ENCODE measurements at regions not wholly inside any gene's neighbourhood (a gene's known extent, or its start where the extent isn't known, plus 50 kb on each side); places are given as distances from the start of the nearest gene placed in this dataset.

GRCh38 chr4:141410839-141411238 lies 190.1 kb downstream of the ZNF330 start:
- Histone ChIP-seq H3K4me3 (no peak overlapping the region), H3K36me3 (replicated peaks in 1 of 2; ENCODE audit: insufficient read depth in 1 of 2, low read depth in 2 of 2) (no peaks in the 10 kb centered on the region), H3K27ac (no peak overlapping the region), H3K9me3 (no peaks in the 10 kb centered on the region), H3K27me3 (no peaks in the 10 kb centered on the region), H3K4me1 (no peaks in the 10 kb centered on the region)
- 77 to 80% methylated on average over 4 of the region's 4 CpGs for WGBS, 2 donors
- intact Hi-C loops (cut with DNase I) = no loop called here
- TF ChIP-seq, protein P1, sequence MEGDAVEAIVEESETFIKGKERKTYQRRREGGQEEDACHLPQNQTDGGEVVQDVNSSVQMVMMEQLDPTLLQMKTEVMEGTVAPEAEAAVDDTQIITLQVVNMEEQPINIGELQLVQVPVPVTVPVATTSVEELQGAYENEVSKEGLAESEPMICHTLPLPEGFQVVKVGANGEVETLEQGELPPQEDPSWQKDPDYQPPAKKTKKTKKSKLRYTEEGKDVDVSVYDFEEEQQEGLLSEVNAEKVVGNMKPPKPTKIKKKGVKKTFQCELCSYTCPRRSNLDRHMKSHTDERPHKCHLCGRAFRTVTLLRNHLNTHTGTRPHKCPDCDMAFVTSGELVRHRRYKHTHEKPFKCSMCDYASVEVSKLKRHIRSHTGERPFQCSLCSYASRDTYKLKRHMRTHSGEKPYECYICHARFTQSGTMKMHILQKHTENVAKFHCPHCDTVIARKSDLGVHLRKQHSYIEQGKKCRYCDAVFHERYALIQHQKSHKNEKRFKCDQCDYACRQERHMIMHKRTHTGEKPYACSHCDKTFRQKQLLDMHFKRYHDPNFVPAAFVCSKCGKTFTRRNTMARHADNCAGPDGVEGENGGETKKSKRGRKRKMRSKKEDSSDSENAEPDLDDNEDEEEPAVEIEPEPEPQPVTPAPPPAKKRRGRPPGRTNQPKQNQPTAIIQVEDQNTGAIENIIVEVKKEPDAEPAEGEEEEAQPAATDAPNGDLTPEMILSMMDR (IDR thresholded peaks at IDR 0.05) = no peak
- TF ChIP-seq POLR2A (IDR thresholded peaks at IDR 0.05) = no peak
- ATAC-seq (no peak), DNase-seq (no peak)

GRCh38 chr4:141411936-141412335 lies 191.2 kb downstream of the ZNF330 start:
- no peak overlapping the region for H3K27ac ChIP-seq
- intact Hi-C loops (cut with DNase I) = no loop called here
- H3K9me3 ChIP-seq = no peaks in the 10 kb centered on the region
- no peak for ATAC-seq
- DNase-seq = no peak
- TF ChIP-seq, protein P1 (IDR thresholded peaks at IDR 0.05) = no peak
- TF ChIP-seq POLR2A (IDR thresholded peaks at IDR 0.05) = no peak
- H3K4me1 ChIP-seq = no peaks in the 10 kb centered on the region
- 93 to 97% methylated on average over 1 of the region's 1 CpG for WGBS, 2 donors
- H3K27me3 ChIP-seq = no peaks in the 10 kb centered on the region
- H3K36me3 ChIP-seq (replicated peaks in 1 of 2; ENCODE audit: insufficient read depth in 1 of 2, low read depth in 2 of 2) = no peaks in the 10 kb centered on the region
- H3K4me3 ChIP-seq = no peak overlapping the region

DNA sequence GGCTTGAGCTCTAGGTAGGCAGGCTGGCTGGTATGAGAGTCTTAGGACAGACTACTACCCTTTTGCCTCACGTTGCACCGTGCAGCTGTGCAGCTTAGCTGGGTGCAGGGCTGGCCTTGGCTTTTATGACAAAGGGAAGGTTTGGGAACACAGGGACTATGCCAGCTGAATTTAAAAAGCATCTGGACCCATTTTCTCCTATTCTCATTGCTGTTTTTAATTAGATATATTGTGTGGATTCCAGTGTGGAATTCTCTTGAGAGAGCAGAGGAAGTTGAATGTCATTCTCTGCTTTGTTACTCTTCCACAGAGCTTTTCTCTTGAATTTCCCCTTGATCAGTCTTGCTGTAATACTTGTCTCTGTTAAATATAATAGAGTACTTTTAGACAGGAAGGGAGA lies 192.7 kb downstream of the ZNF330 start:
- Histone ChIP-seq H3K27me3 (no peaks in the 10 kb centered on the region), H3K4me1 (no peaks in the 10 kb centered on the region), H3K36me3 (replicated peaks in 1 of 2; ENCODE audit: insufficient read depth in 1 of 2, low read depth in 2 of 2) (no peaks in the 10 kb centered on the region), H3K27ac (no peak overlapping the region), H3K4me3 (no peak overlapping the region), H3K9me3 (no peaks in the 10 kb centered on the region)
- ATAC-seq (no peak), DNase-seq (no peak)
- WGBS, 2 donors = 59 to 67% methylated on average over 2 of the region's 2 CpGs
- intact Hi-C loops (cut with DNase I) = no loop called here
- no peak for TF ChIP-seq POLR2A (IDR thresholded peaks at IDR 0.05)
- TF ChIP-seq, protein P1 (IDR thresholded peaks at IDR 0.05) = no peak

- Histone ChIP-seq H3K4me3 (no peak overlapping the region), H3K9me3 (no peaks in the 10 kb centered on the region), H3K4me1 (no peaks in the 10 kb centered on the region), H3K27ac (no peak overlapping the region), H3K36me3 (replicated peaks in 1 of 2; ENCODE audit: insufficient read depth in 1 of 2, low read depth in 2 of 2) (no peaks in the 10 kb centered on the region), H3K27me3 (no peaks in the 10 kb centered on the region)
- TF ChIP-seq POLR2A (IDR thresholded peaks at IDR 0.05) = no peak
- TF ChIP-seq, protein P1 (IDR thresholded peaks at IDR 0.05) = no peak
- ATAC-seq = no peak
- 86 to 90% methylated on average over 2 of the region's 2 CpGs for WGBS, 2 donors
- no peak for DNase-seq
- intact Hi-C loops (cut with DNase I) = no loop called here
Measured at GRCh38 chr4:141415651-141416050, 195.0 kb downstream of the ZNF330 start.

DNA sequence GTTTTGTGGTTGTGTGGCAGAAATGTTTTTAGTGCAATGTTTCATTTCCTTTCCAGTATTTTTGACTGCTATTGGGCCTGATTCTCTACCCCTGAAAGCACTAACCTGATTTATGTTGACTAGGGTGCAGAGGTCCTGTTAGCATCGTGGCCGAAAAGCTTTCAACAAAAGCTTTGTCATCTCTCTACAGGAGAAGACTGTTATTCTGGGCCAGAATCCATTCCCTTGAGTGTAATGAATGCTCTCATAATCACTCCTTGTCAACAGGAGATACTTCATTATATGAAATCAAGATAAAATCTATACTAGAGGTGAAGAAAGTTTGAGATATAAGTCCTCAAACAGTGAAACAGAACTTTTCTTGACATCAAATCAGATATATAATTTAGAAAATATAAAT lies 195.5 kb downstream of the ZNF330 start:
- intact Hi-C loops (cut with DNase I) = no loop called here
- no peak for DNase-seq
- Histone ChIP-seq H3K9me3 (no peaks in the 10 kb centered on the region), H3K27me3 (no peaks in the 10 kb centered on the region), H3K4me1 (no peaks in the 10 kb centered on the region), H3K36me3 (replicated peaks in 1 of 2; ENCODE audit: insufficient read depth in 1 of 2, low read depth in 2 of 2) (no peaks in the 10 kb centered on the region), H3K27ac (no peak overlapping the region), H3K4me3 (no peak overlapping the region)
- ATAC-seq = no peak
- TF ChIP-seq, protein P1 (IDR thresholded peaks at IDR 0.05) = no peak
- TF ChIP-seq POLR2A (IDR thresholded peaks at IDR 0.05) = no peak
- WGBS, 2 donors = 65 to 79% methylated on average over 2 of the region's 2 CpGs

Measured in body of pancreas (tissue), 4 donors.